Liver (tissue), 8 donors: ENCODE measurements at regions not wholly inside any gene's neighbourhood (a gene's known extent, or its start where the extent isn't known, plus 50 kb on each side); places are given as distances from the start of the nearest gene placed in this dataset.

ENCODE experiments used
- DNase-seq: peaks from one replicate; pipeline ENCODE4 v3.0.0-alpha.2; 2017; ENCODE audit warnings: low spot score
- H3K27ac ChIP-seq, 2 donors: one replicate each; pipeline ENCODE4 v1.7.0; 2013; ENCODE audit warnings: inconsistent platforms in 2 of 2, low read length in 2 of 2, control low read depth in 1 of 2, low read depth in 1 of 2, mild to moderate bottlenecking in 1 of 2
- H3K27me3 ChIP-seq, 4 donors: one replicate each; pipeline versions ENCODE4 v1.6.1 to v1.7.0; 2013; ENCODE audit warnings: low read length in 3 of 4, inconsistent platforms in 1 of 4, mild to moderate bottlenecking in 1 of 4, moderate library complexity in 1 of 4; ENCODE audit not compliant: control insufficient read depth in 4 of 4, insufficient read depth in 4 of 4
- H3K36me3 ChIP-seq, 4 donors: one replicate each; pipeline versions ENCODE4 v1.6.1 to v1.7.0; 2013; ENCODE audit warnings: low read length in 3 of 4, mild to moderate bottlenecking in 3 of 4, low read depth in 1 of 4, moderate library complexity in 1 of 4; ENCODE audit not compliant: control insufficient read depth in 4 of 4, insufficient read depth in 3 of 4
- H3K4me1 ChIP-seq, 4 donors: one replicate each; pipeline versions ENCODE4 v1.6.1 to v1.7.0; 2013; ENCODE audit warnings: low read length in 3 of 4, mild to moderate bottlenecking in 3 of 4, moderate library complexity in 1 of 4; ENCODE audit not compliant: control insufficient read depth in 4 of 4, insufficient read depth in 4 of 4
- H3K4me3 ChIP-seq, 3 donors: one replicate each; pipeline versions ENCODE4 v1.6.1 to v1.7.0; 2013; ENCODE audit warnings: low read length in 3 of 3, control low read depth in 1 of 3, low read depth in 1 of 3, mild to moderate bottlenecking in 1 of 3
- H3K9ac ChIP-seq, 2 donors: one replicate each; pipeline ENCODE4 v1.7.0; 2013; ENCODE audit warnings: low read length in 2 of 2, mild to moderate bottlenecking in 2 of 2, moderate library complexity in 2 of 2, control low read depth in 1 of 2, low read depth in 1 of 2
- H3K9me3 ChIP-seq, 4 donors: one replicate each; pipeline versions ENCODE4 v1.6.1 to v1.7.0; 2013; ENCODE audit warnings: low read length in 3 of 4; ENCODE audit not compliant: control insufficient read depth in 4 of 4
- EGR1 ChIP-seq, 2 donors: IDR thresholded peaks; 2 replicates each; pipeline ENCODE4 v1.6.1; 2016 to 2018; ENCODE audit warnings: antibody characterized with exemption in 2 of 2, low read depth in 2 of 2
- FOXA2 ChIP-seq: IDR thresholded peaks from 2 replicates; pipeline ENCODE4 v1.6.1; 2016; ENCODE audit warnings: antibody characterized with exemption
- GABPA ChIP-seq, 2 donors: IDR thresholded peaks in 1 of 2; conservative IDR thresholded peaks in 1 of 2; 2 replicates each; pipeline ENCODE4 v1.6.1; 2016; ENCODE audit warnings: antibody characterized with exemption in 2 of 2, mild to moderate bottlenecking in 1 of 2, moderate library complexity in 1 of 2
- NR2F2 ChIP-seq: IDR thresholded peaks from 2 replicates; pipeline ENCODE4 v1.6.1; 2016; ENCODE audit warnings: antibody characterized with exemption
- RXRA ChIP-seq, 2 donors: IDR thresholded peaks; 2 replicates each; pipeline ENCODE4 v1.6.1; 2017 to 2018; ENCODE audit warnings: antibody characterized with exemption in 2 of 2, mild to moderate bottlenecking in 1 of 2
- SP1 ChIP-seq: IDR thresholded peaks from 2 replicates; pipeline ENCODE4 v1.6.1; 2018; ENCODE audit warnings: antibody characterized with exemption, mild to moderate bottlenecking
- TAF1 ChIP-seq: conservative IDR thresholded peaks from 2 replicates; pipeline ENCODE4 v1.6.1; 2016; ENCODE audit warnings: antibody characterized with exemption, mild to moderate bottlenecking
- YY1 ChIP-seq: IDR thresholded peaks from 2 replicates; pipeline ENCODE4 v1.6.1; 2016; ENCODE audit warnings: antibody characterized with exemption, mild to moderate bottlenecking
- WGBS: extraction: QIAGEN DNeasy Blood & Tissue Kit; methylation state at CpG from one replicate; pipeline ENCODE4 v1.1.7; 2013; 5-methylcytosine and 5-hydroxymethylcytosine counted together
- TF ChIP-seq, protein P1 (sequence below): fragments of 150-350 bp; IDR thresholded peaks from 2 replicates; pipeline ENCODE4 v1.5.1; 2017; ENCODE audit warnings: improper control_type of control experiment, low read depth, low read length; ENCODE audit not compliant: missing input control
- TF ChIP-seq, protein P2 (sequence below): IDR thresholded peaks from 2 replicates; pipeline ENCODE4 v1.6.1; 2016; ENCODE audit warnings: antibody characterized with exemption
- TF ChIP-seq, protein P3 (sequence below): IDR thresholded peaks from 2 replicates; pipeline ENCODE4 v1.6.1; 2016; ENCODE audit warnings: antibody characterized with exemption
- donor health status: healthy.
- donor health status: healthy.
- donor health status: healthy.
- donor health status: healthy.
- donor health status: healthy.

GRCh38 chr17:27384726-27385125 is 71.5 kb upstream of the KSR1 start:
- WGBS: 87% methylated on average over 2 of the region's 2 CpGs
- no peak for DNase-seq
- H3K36me3 ChIP-seq: no peaks in the 10 kb centered on the region
- H3K4me3 ChIP-seq: no peak overlapping the region
- H3K27ac ChIP-seq: no peak overlapping the region
- no peak overlapping the region for H3K9ac ChIP-seq
- H3K27me3 ChIP-seq: no peaks in the 10 kb centered on the region
- TF ChIP-seq, protein P1, sequence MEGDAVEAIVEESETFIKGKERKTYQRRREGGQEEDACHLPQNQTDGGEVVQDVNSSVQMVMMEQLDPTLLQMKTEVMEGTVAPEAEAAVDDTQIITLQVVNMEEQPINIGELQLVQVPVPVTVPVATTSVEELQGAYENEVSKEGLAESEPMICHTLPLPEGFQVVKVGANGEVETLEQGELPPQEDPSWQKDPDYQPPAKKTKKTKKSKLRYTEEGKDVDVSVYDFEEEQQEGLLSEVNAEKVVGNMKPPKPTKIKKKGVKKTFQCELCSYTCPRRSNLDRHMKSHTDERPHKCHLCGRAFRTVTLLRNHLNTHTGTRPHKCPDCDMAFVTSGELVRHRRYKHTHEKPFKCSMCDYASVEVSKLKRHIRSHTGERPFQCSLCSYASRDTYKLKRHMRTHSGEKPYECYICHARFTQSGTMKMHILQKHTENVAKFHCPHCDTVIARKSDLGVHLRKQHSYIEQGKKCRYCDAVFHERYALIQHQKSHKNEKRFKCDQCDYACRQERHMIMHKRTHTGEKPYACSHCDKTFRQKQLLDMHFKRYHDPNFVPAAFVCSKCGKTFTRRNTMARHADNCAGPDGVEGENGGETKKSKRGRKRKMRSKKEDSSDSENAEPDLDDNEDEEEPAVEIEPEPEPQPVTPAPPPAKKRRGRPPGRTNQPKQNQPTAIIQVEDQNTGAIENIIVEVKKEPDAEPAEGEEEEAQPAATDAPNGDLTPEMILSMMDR: no peak
- TF ChIP-seq, protein P2, sequence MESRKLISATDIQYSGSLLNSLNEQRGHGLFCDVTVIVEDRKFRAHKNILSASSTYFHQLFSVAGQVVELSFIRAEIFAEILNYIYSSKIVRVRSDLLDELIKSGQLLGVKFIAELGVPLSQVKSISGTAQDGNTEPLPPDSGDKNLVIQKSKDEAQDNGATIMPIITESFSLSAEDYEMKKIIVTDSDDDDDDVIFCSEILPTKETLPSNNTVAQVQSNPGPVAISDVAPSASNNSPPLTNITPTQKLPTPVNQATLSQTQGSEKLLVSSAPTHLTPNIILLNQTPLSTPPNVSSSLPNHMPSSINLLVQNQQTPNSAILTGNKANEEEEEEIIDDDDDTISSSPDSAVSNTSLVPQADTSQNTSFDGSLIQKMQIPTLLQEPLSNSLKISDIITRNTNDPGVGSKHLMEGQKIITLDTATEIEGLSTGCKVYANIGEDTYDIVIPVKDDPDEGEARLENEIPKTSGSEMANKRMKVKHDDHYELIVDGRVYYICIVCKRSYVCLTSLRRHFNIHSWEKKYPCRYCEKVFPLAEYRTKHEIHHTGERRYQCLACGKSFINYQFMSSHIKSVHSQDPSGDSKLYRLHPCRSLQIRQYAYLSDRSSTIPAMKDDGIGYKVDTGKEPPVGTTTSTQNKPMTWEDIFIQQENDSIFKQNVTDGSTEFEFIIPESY: no peak
- TF ChIP-seq GABPA (IDR thresholded peaks at IDR 0.05 in 1 of 2, conservative IDR thresholded peaks at IDR 0.05 in 1 of 2): no peak
- TF ChIP-seq RXRA (IDR thresholded peaks at IDR 0.05): no peak
- no peak for TF ChIP-seq SP1
- TF ChIP-seq FOXA2: no peak
- TF ChIP-seq NR2F2: no peak
- TF ChIP-seq, protein P3, sequence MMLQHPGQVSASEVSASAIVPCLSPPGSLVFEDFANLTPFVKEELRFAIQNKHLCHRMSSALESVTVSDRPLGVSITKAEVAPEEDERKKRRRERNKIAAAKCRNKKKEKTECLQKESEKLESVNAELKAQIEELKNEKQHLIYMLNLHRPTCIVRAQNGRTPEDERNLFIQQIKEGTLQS: no peak
- peaks cover 0 to 6% (median 0%) of the 10 kb centered on the region in 4 donors for H3K4me1 ChIP-seq
- no peaks in the 10 kb centered on the region for H3K9me3 ChIP-seq

GRCh38 chr17:27385626-27386025 is 70.6 kb upstream of the KSR1 start:
- Histone ChIP-seq H3K9me3 (no peaks in the 10 kb centered on the region), H3K9ac (no peak overlapping the region), H3K27ac (no peak overlapping the region), H3K27me3 (no peaks in the 10 kb centered on the region), H3K36me3 (no peaks in the 10 kb centered on the region), H3K4me1 (peaks cover 0 to 3% (median 0%) of the 10 kb centered on the region in 4 donors), H3K4me3 (no peak overlapping the region)
- 91% methylated on average over 1 of the region's 1 CpG for WGBS
- no peak for DNase-seq
- TF ChIP-seq, protein P3: no peak
- TF ChIP-seq SP1: no peak
- TF ChIP-seq, protein P1: no peak
- no peak for TF ChIP-seq EGR1 (IDR thresholded peaks at IDR 0.05; ENCODE audit: low read depth in 2 of 2)
- no peak for TF ChIP-seq TAF1
- TF ChIP-seq RXRA (IDR thresholded peaks at IDR 0.05): no peak
- TF ChIP-seq YY1: no peak
- no peak for TF ChIP-seq NR2F2
- no peak for TF ChIP-seq FOXA2
